ENCODE measurements at regions not wholly inside any gene's neighbourhood (a gene's known extent, or its start where the extent isn't known, plus 50 kb on each side); places are given as distances from the start of the nearest gene placed in this dataset.

DNA sequence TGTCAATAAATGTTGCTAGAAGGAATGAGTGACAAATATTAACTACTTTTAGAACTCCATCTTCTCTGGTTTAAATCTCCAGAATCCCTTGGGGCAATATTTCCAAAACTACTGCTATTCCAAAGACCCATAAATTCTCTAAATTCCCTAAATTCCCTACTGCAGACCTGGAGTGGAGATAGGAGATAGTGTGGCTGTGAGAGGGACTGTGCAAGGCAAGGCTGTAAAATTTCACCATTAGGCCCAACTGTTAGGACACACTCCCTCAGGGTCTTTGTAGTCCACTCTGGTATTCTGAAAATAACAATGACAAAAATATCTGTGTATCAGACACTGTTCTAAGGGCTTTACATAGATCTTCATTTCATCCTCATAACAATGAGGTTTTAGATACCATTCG, 67.9 kb downstream of the MYL12B start:
- TF ChIP-seq, protein P1, sequence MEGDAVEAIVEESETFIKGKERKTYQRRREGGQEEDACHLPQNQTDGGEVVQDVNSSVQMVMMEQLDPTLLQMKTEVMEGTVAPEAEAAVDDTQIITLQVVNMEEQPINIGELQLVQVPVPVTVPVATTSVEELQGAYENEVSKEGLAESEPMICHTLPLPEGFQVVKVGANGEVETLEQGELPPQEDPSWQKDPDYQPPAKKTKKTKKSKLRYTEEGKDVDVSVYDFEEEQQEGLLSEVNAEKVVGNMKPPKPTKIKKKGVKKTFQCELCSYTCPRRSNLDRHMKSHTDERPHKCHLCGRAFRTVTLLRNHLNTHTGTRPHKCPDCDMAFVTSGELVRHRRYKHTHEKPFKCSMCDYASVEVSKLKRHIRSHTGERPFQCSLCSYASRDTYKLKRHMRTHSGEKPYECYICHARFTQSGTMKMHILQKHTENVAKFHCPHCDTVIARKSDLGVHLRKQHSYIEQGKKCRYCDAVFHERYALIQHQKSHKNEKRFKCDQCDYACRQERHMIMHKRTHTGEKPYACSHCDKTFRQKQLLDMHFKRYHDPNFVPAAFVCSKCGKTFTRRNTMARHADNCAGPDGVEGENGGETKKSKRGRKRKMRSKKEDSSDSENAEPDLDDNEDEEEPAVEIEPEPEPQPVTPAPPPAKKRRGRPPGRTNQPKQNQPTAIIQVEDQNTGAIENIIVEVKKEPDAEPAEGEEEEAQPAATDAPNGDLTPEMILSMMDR (conservative IDR thresholded peaks at IDR 0.05; ENCODE audit: low read depth, low read length), result no peak
- no peak for TF ChIP-seq EZH2phosphoT487 (IDR thresholded peaks at IDR 0.05; ENCODE audit: borderline replicate concordance, low read length)
